Mucosa of rectum (tissue), 2 donors: ENCODE measurements at regions not wholly inside any gene's neighbourhood (a gene's known extent, or its start where the extent isn't known, plus 50 kb on each side); places are given as distances from the start of the nearest gene placed in this dataset.

ENCODE experiments used
- H3K27ac ChIP-seq, 2 donors: one replicate each; pipeline ENCODE4 v1.7.0; 2013; ENCODE audit warnings: inconsistent platforms in 2 of 2, low read depth in 2 of 2, low read length in 2 of 2
- H3K27me3 ChIP-seq, 2 donors: one replicate each; pipeline ENCODE4 v1.7.0; 2013; ENCODE audit warnings: low read length in 2 of 2; ENCODE audit not compliant: control insufficient read depth in 2 of 2, insufficient read depth in 2 of 2
- H3K36me3 ChIP-seq, 2 donors: one replicate each; pipeline ENCODE4 v1.7.0; 2013; ENCODE audit warnings: low read length in 2 of 2; ENCODE audit not compliant: control insufficient read depth in 2 of 2, insufficient read depth in 2 of 2
- H3K4me1 ChIP-seq, 2 donors: one replicate each; pipeline ENCODE4 v1.7.0; 2013; ENCODE audit warnings: low read length in 2 of 2, mild to moderate bottlenecking in 1 of 2; ENCODE audit not compliant: control insufficient read depth in 2 of 2, insufficient read depth in 2 of 2
- H3K4me3 ChIP-seq, 2 donors: one replicate each; pipeline ENCODE4 v1.7.0; 2013; ENCODE audit warnings: low read length in 2 of 2
- H3K9ac ChIP-seq, 2 donors: one replicate each; pipeline ENCODE4 v1.7.0; 2013; ENCODE audit warnings: low read length in 2 of 2, low read depth in 1 of 2, mild to moderate bottlenecking in 1 of 2
- H3K9me3 ChIP-seq, 2 donors: one replicate each; pipeline ENCODE4 v1.7.0; 2013; ENCODE audit warnings: low read length in 2 of 2; ENCODE audit not compliant: control insufficient read depth in 2 of 2
- donor health status: healthy.
- donor health status: Normal muscosa, but diverticular disease.

DNA sequence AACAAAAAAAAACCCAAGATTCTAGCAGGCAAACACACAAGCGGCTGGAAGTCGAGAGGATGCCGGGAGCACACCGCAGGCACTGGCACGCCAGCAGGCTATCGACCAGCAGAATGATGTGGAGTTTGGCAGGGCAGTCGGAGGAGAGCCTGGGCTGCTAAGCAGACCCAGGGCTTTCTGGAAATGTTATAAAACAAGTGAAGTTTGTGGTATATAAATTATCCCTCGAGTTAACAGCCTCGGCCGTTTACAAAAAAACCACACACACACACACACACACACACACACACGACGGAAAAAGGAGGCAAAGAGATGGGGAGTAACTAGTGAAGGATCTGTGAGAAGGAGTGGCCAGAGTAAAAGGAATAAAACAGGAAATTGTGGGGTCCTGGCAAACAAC lies 87.2 kb upstream of the IVNS1ABP start:
- no peaks in the 10 kb centered on the region for H3K27me3 ChIP-seq
- no peaks in the 10 kb centered on the region for H3K9me3 ChIP-seq
- H3K4me1 ChIP-seq, result peaks cover 0 to 6% of the 10 kb centered on the region in 2 donors
- H3K36me3 ChIP-seq, result no peaks in the 10 kb centered on the region
- H3K9ac ChIP-seq, result peak overlapping the region in 1 of 2 donors; percentile 34
- H3K27ac ChIP-seq, result peak overlapping the region; percentile 21 to 55
- H3K4me3 ChIP-seq, result peak overlapping the region; percentile 33 to 49

DNA sequence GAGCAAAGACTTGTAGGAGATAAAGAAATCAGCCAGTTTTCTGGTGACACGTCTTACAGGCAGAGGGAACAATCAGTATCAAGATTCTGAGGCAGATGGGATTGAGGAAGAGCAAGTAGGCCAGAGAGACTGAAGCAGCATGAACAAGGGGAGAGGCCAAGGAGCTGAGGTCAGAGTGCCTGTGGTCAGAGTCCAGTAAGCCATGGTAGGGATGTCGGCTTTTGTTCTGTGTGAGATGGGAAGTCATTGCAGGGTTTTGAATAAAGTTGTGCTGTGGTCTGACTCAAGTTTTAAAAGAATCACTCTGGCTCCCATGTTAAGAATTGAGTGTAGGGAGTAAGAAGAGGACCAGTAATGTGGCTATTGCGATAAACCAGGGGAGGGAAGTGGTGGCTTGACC lies 85.9 kb upstream of the IVNS1ABP start:
- no peak overlapping the region for H3K9ac ChIP-seq
- H3K9me3 ChIP-seq, result no peaks in the 10 kb centered on the region
- H3K36me3 ChIP-seq, result no peaks in the 10 kb centered on the region
- no peak overlapping the region for H3K27ac ChIP-seq
- no peak overlapping the region for H3K4me3 ChIP-seq
- H3K4me1 ChIP-seq, result peaks cover 0 to 6% of the 10 kb centered on the region in 2 donors
- H3K27me3 ChIP-seq, result no peaks in the 10 kb centered on the region

DNA sequence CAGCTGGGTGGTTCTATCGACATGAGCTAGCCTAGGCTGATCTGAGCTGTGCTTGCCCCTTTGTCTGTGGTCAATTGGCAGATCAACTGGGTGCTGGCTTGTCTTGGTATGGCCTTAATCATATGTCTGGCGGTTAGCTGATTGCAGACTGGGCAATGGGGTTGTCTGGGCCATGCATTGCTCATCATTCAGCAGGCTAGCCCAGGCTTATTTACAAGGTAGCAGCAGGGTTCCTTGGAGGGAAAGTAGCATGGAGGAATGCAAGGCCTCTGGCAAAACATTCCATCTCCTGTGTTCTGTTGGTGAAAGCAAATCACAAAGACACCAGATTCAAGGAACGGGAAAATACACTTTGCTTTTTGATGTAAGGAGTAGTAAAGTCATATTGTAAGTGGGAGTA lies 84.0 kb upstream of the IVNS1ABP start:
- Histone ChIP-seq H3K27me3 (no peaks in the 10 kb centered on the region), H3K4me1 (peaks cover 0 to 6% of the 10 kb centered on the region in 2 donors), H3K27ac (no peak overlapping the region), H3K9me3 (no peaks in the 10 kb centered on the region), H3K4me3 (no peak overlapping the region), H3K36me3 (no peaks in the 10 kb centered on the region), H3K9ac (no peak overlapping the region)

DNA sequence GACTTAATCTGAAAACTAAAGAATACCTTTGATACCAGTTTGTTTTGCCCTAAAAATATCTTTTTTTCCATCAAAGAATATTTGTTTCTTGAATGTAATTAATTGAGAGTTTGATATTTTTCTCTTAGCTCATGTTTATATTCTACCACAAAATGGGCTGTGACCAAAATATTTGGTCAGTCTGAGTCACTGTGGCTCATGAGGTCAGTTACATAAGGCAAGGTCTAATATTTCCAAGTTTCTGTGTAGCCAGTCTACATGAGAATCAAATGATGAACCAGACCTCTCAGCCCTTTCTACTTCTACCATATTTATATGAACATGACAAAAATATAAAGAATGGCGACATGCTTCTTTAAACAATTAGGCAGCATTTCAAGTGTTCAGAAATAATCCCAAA lies 83.0 kb upstream of the IVNS1ABP start:
- H3K4me3 ChIP-seq, result no peak overlapping the region
- H3K4me1 ChIP-seq, result peaks cover 0 to 4% of the 10 kb centered on the region in 2 donors
- H3K36me3 ChIP-seq, result no peaks in the 10 kb centered on the region
- H3K27ac ChIP-seq, result no peak overlapping the region
- no peaks in the 10 kb centered on the region for H3K9me3 ChIP-seq
- H3K27me3 ChIP-seq, result no peaks in the 10 kb centered on the region
- H3K9ac ChIP-seq, result no peak overlapping the region

DNA sequence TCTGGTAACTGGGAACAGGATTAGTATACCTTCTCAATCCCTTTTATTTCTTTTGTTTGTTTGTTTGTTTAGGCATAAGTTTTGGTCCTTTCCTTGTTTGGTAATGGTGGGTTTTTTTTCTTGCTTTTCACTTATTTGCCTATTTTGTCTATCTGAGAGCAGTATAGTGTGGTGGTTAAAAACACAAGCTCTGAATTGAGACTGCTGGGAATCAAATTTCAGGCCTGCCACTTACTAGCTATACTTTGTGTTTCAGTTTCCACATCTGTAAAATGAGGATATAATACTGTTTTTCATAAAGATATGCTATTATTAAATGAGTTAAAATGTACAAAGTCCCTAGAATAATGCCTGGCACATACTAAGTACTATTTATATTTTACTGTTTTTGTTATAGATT lies 81.6 kb upstream of the IVNS1ABP start:
- Histone ChIP-seq H3K27ac (no peak overlapping the region), H3K9ac (no peak overlapping the region), H3K4me1 (peaks cover 0 to 2% of the 10 kb centered on the region in 2 donors), H3K4me3 (no peak overlapping the region), H3K27me3 (no peaks in the 10 kb centered on the region), H3K9me3 (no peaks in the 10 kb centered on the region), H3K36me3 (no peaks in the 10 kb centered on the region)

DNA sequence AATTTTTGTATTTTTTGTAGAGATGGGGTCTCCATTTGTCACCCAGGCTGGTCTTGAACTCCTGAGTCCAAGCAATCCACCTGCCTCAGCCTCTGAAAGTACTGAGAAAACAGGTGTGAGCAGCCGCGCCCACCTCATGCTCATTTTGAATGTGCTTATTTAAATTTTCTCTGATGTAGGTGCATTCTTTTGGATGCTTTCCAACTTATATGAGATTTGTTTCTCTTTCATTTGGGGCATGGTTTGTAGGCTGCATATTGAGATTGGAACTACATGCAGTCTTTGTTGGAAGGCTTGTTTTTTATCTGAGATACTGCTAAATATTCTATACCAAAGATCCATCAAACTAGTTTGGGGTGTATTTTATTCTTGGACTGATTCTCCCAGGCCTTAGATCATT lies 81.0 kb upstream of the IVNS1ABP start:
- Histone ChIP-seq H3K36me3 (no peaks in the 10 kb centered on the region), H3K4me3 (no peak overlapping the region), H3K9ac (no peak overlapping the region), H3K9me3 (no peaks in the 10 kb centered on the region), H3K27me3 (no peaks in the 10 kb centered on the region), H3K27ac (no peak overlapping the region), H3K4me1 (peaks cover 0 to 4% of the 10 kb centered on the region in 2 donors)

DNA sequence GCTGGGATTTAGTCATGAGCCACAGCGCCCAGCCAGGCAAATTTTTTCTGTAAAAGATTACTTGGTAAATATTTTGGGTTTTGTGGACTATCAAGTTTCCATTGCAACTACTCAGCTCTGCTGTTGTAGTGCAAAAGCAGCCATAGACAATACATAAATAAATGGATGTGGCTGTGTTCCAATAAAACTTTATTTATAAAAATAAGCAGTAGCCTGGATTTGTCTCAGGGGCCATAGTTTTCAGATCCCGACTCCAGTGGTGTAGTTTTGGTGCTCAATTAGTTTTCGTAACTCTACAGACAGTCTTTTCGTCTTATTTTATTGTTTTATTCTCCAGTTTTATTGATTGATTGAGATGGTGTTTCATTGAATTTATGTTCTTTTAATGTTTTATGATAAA lies 80.1 kb upstream of the IVNS1ABP start:
- H3K27ac ChIP-seq, result no peak overlapping the region
- no peak overlapping the region for H3K4me3 ChIP-seq
- H3K4me1 ChIP-seq, result peaks cover 0 to 4% of the 10 kb centered on the region in 2 donors
- H3K9me3 ChIP-seq, result no peaks in the 10 kb centered on the region
- no peak overlapping the region for H3K9ac ChIP-seq
- H3K36me3 ChIP-seq, result no peaks in the 10 kb centered on the region
- no peaks in the 10 kb centered on the region for H3K27me3 ChIP-seq

DNA sequence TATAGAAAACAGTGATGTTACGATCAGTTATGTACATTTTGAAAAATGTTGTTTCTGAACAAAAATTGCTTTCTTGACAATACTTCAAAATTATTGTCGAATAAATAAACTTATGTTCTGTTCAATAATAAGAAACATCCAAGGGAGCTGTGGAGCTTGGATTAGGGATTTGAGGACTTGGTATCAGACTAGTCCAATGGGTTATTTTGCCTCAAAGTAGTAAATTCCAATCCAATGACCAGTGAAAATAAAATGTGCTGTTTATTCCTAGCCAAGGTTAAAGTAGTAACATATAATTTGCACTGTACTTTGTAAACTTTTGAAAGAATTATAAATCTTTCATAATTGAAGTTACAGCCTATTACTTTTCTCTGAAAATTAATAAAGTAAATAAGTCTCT lies 79.1 kb upstream of the IVNS1ABP start:
- no peak overlapping the region for H3K27ac ChIP-seq

DNA sequence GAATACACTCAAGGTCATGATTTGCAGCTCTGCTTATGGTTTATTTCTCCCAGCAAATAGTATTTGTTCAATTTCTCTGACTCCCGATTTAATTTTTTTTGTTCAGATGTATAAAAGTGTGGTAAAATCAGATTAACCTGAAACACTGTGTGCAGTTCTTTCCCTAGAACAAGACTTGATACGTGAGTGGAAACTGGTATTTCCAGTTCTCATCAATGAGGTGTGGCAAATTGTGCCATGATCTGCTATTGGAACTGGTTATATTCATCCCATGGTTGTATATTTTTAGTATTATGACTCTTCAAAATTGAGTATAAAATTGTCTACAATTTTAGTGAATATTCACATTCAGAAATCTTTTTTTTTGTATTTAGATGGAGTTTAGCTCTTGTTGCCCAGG lies 76.8 kb upstream of the IVNS1ABP start:
- H3K27ac ChIP-seq, result peak overlapping the region; percentile 17 to 44
- no peaks in the 10 kb centered on the region for H3K27me3 ChIP-seq
- H3K9ac ChIP-seq, result no peak overlapping the region
- no peaks in the 10 kb centered on the region for H3K36me3 ChIP-seq
- peaks cover 0 to 4% of the 10 kb centered on the region in 2 donors for H3K4me1 ChIP-seq
- no peaks in the 10 kb centered on the region for H3K9me3 ChIP-seq
- peak overlapping the region in 1 of 2 donors; percentile 23 for H3K4me3 ChIP-seq

More for the DNA sequence above, 79.1 kb upstream of the IVNS1ABP start:
- Histone ChIP-seq H3K27me3 (no peaks in the 10 kb centered on the region), H3K36me3 (no peaks in the 10 kb centered on the region), H3K9ac (no peak overlapping the region), H3K9me3 (no peaks in the 10 kb centered on the region), H3K4me3 (no peak overlapping the region), H3K4me1 (peaks cover 0 to 4% of the 10 kb centered on the region in 2 donors)

DNA sequence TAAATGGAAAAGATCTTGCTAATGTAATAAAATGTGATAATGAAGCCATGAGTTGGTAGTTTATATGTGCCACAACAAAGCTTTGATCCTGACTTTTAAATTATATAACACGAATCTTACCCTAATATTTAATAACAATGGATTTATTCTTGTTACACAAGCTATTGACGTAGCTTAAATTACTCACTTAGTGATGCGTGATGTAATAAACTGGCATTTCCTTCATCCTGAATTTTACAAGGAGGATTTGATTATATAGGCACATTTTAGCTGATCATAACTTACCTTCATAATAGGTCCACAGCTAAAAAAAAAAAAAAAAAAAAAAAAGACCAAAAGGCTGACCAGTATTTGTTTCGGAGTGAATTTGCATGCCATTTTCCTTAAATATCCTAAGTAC lies 76.2 kb upstream of the IVNS1ABP start:
- Histone ChIP-seq H3K9ac (no peak overlapping the region), H3K4me3 (peak overlapping the region in 1 of 2 donors; percentile 23), H3K27me3 (no peaks in the 10 kb centered on the region), H3K36me3 (no peaks in the 10 kb centered on the region), H3K27ac (peak overlapping the region; percentile 17 to 44), H3K4me1 (peaks cover 0 to 4% of the 10 kb centered on the region in 2 donors), H3K9me3 (no peaks in the 10 kb centered on the region)

DNA sequence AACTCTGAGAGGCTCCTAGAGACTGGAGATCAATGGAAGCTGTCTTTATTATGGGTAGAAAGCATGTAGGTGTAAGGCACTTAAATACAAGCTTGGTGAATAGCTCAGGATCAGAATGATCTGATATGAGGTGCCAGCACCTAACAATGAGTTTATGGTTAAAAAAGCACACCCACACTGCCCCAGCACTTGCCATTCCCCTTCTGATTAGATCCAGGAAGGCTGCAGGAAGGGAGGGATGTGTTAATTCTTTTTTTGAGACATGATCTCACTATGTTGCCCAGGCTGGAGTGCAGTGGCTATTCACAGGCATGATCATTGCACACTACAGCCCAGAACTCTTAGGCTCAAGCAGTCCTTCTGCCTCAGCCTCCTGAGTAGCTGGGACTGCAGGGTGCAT lies 71.8 kb upstream of the IVNS1ABP start:
- Histone ChIP-seq H3K4me3 (no peak overlapping the region), H3K9ac (no peak overlapping the region), H3K9me3 (no peaks in the 10 kb centered on the region), H3K36me3 (no peaks in the 10 kb centered on the region), H3K4me1 (peaks cover 0 to 4% of the 10 kb centered on the region in 2 donors), H3K27me3 (no peaks in the 10 kb centered on the region), H3K27ac (no peak overlapping the region)
